Fibroblast of lung (primary cell): ENCODE measurements at regions not wholly inside any gene's neighbourhood (a gene's known extent, or its start where the extent isn't known, plus 50 kb on each side); places are given as distances from the start of the nearest gene placed in this dataset.
"Not testable (repeated sequence)": the region's sequence is repeated elsewhere in the genome, so short reads cannot be mapped to it uniquely, and the experiment has no call there.

Source experiments
- EZH2 ChIP-seq: IDR thresholded peaks from 2 replicates; pipeline ENCODE4 v1.5.1; 2012; ENCODE audit warnings: low read length, control low read depth, mild to moderate bottlenecking; ENCODE audit errors: missing control alignments
- TF ChIP-seq, protein P1 (sequence below), 2 donors: IDR thresholded peaks in 1 of 2; conservative IDR thresholded peaks in 1 of 2; 1 replicate in 1 of 2; 2 replicates in 1 of 2; pipeline ENCODE4 v1.5.1; 2011 to 2012; ENCODE audit warnings: low read length in 2 of 2, control low read depth in 1 of 2, inconsistent platforms in 1 of 2, low read depth in 1 of 2, mild to moderate bottlenecking in 1 of 2

- TF ChIP-seq, protein P1, sequence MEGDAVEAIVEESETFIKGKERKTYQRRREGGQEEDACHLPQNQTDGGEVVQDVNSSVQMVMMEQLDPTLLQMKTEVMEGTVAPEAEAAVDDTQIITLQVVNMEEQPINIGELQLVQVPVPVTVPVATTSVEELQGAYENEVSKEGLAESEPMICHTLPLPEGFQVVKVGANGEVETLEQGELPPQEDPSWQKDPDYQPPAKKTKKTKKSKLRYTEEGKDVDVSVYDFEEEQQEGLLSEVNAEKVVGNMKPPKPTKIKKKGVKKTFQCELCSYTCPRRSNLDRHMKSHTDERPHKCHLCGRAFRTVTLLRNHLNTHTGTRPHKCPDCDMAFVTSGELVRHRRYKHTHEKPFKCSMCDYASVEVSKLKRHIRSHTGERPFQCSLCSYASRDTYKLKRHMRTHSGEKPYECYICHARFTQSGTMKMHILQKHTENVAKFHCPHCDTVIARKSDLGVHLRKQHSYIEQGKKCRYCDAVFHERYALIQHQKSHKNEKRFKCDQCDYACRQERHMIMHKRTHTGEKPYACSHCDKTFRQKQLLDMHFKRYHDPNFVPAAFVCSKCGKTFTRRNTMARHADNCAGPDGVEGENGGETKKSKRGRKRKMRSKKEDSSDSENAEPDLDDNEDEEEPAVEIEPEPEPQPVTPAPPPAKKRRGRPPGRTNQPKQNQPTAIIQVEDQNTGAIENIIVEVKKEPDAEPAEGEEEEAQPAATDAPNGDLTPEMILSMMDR (conservative IDR thresholded peaks at IDR 0.05 in 1 of 2, IDR thresholded peaks at IDR 0.05 in 1 of 2; ENCODE audit: low read depth in 1 of 2, low read length in 2 of 2), result not testable (repeated sequence)
- TF ChIP-seq EZH2, result not testable (repeated sequence)
These were observed 73.6 kb downstream of the KLF15 start for GRCh38 chr3:126283651-126284050.
